ENCODE measurements at regions not wholly inside any gene's neighbourhood (a gene's known extent, or its start where the extent isn't known, plus 50 kb on each side); places are given as distances from the start of the nearest gene placed in this dataset.

DNA sequence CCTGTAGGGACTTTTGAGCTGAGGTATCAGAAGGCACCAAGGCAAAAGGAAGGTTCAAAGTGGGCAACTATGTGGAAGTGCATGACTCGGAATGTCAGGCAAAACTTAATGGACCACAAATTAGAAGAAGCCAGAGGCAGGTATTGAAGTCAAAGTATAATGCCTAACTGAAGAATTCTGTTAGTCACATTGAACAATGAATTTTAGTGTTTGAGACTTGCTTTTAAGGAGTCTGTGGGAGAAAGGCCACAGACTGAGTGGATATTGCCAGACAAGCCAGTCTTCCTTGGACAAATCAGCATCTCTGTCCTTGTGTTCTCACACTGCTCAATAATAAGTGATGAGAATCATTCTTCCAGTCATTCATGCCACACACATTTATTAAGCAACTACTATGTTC, 498.9 kb downstream of the STK39 start:
- WGBS, 2 experiments (ENCODE audit: extremely low coverage in 1 of 2, insufficient coverage in 1 of 2, insufficient read length in 1 of 2, insufficient replicate concordance in 2 of 2, low coverage in 1 of 2, low lambda C conversion rate in 2 of 2, missing lambda C conversion rate in 1 of 2), result 88% methylated on average over 1 of the region's 1 CpG; no CpG with 5 or more reads in 1 of the 2 experiments

More for the DNA sequence above, 498.9 kb downstream of the STK39 start:
- Histone ChIP-seq H2BK15ac (ENCODE audit: low read length) (no peak overlapping the region), H3K9ac (replicated peaks in 1 of 4; ENCODE audit: extremely low read depth in 1 of 4, low read depth in 3 of 4, low read length in 3 of 4) (no peak overlapping the region), H2AK5ac (ENCODE audit: low read depth, low read length) (no peak overlapping the region), H3K36me3 (ENCODE audit: control insufficient read depth in 2 of 4, insufficient read depth in 4 of 4, low read length in 3 of 4) (no peaks in the 10 kb centered on the region), H3K27ac (ENCODE audit: low read depth, low read length) (no peak overlapping the region), H3K4me3 (ENCODE audit: extremely low read depth in 1 of 4, insufficient read depth in 2 of 4, low read depth in 3 of 4, low read length in 4 of 4) (no peak overlapping the region), H4K8ac (ENCODE audit: extremely low read depth, insufficient read depth, low read length) (no peak overlapping the region), H3K79me1 (ENCODE audit: low read depth, low read length) (no peaks in the 10 kb centered on the region; the same call in 1 of the 2 replicates), H4K20me1 (replicated peaks in 1 of 2; ENCODE audit: control insufficient read depth in 1 of 2, insufficient read depth in 2 of 2, low read length in 2 of 2) (no peaks in the 10 kb centered on the region), H3K4me1 (replicated peaks in 1 of 4; ENCODE audit: control insufficient read depth in 3 of 4, insufficient read depth in 4 of 4, low read length in 3 of 4) (peaks cover 0 to 13% (median 5%) of the 10 kb centered on the region in 4 experiments; a peak in 4 of 7 replicates), H3K79me2 (ENCODE audit: control insufficient read depth in 1 of 2, insufficient read depth in 2 of 2, low read length in 2 of 2) (no peaks in the 10 kb centered on the region), H4K91ac (replicated peaks; ENCODE audit: insufficient read length, low read length) (no peak overlapping the region), H3K9me3 (ENCODE audit: insufficient read depth in 2 of 2, low read depth in 1 of 2, low read length in 1 of 2) (no peaks in the 10 kb centered on the region), H2BK5ac (ENCODE audit: low read depth, low read length) (no peak overlapping the region), H3K23me2 (ENCODE audit: low read depth, low read length) (no peaks in the 10 kb centered on the region), H2BK120ac (replicated peaks; ENCODE audit: low read depth, low read length) (no peak overlapping the region), H3K23ac (ENCODE audit: insufficient read length) (no peak overlapping the region), H3K56ac (replicated peaks; ENCODE audit: insufficient read length, low read depth, low read length) (no peak overlapping the region), H3K18ac (ENCODE audit: extremely low read depth, low read length) (no peak overlapping the region), H4K5ac (ENCODE audit: insufficient read length, low read depth, low read length) (no peak overlapping the region), H2BK20ac (ENCODE audit: low read length) (no peak overlapping the region), H3K14ac (ENCODE audit: insufficient read length) (no peak overlapping the region), H3K27me3 (replicated peaks in 1 of 4; ENCODE audit: control insufficient read depth in 3 of 4, extremely low read depth in 1 of 4, insufficient read depth in 3 of 4, low read length in 3 of 4) (no peaks in the 10 kb centered on the region), H2AFZ (ENCODE audit: low read length) (no peak overlapping the region), H2BK12ac (ENCODE audit: low read depth, low read length) (no peak overlapping the region), H3K4me2 (ENCODE audit: insufficient read depth in 1 of 2, low read depth in 2 of 2, low read length in 2 of 2) (no peak overlapping the region), H3K4ac (replicated peaks; ENCODE audit: insufficient read length, low read depth, low read length) (no peak overlapping the region)
- CTCF ChIA-PET (ENCODE audit: partially characterized antibody), result interaction anchor here (0.6 to 1.6 kb wide), 2 partner anchors 43 to 370 kb away, joined by 3 to 5 read pairs; no protein-coding TSS in a partner anchor
- FAIRE-seq (no peak), DNase-seq (ENCODE audit: low read depth in 1 of 2, low spot score in 2 of 2) (no peak)
- no peak for TF ChIP-seq ZNF274 (IDR thresholded peaks at IDR 0.05; ENCODE audit: borderline replicate concordance, extremely low read depth, low read length)
- TF ChIP-seq CBX5 (IDR thresholded peaks at IDR 0.05; ENCODE audit: low read depth, low read length), result no peak
- no peak for TF ChIP-seq CHD1 (IDR thresholded peaks at IDR 0.05; ENCODE audit: low read depth, low read length)
- no peak for TF ChIP-seq CTCF (IDR thresholded peaks at IDR 0.05; ENCODE audit: control extremely low read depth in 1 of 3, insufficient read depth in 1 of 3, low read depth in 1 of 3, low read length in 3 of 3)
- no peak for TF ChIP-seq RBBP5 (IDR thresholded peaks at IDR 0.05; ENCODE audit: borderline replicate concordance, low read depth, low read length)
- no peak for TF ChIP-seq BACH1 (IDR thresholded peaks at IDR 0.05; ENCODE audit: low read length)
- TF ChIP-seq POLR2A (IDR thresholded peaks at IDR 0.05; ENCODE audit: control extremely low read depth in 1 of 2, low read depth in 2 of 2, low read length in 2 of 2), result no peak
- no peak for TF ChIP-seq SP4 (IDR thresholded peaks at IDR 0.05; ENCODE audit: low read length)
- no peak for TF ChIP-seq CREB1 (IDR thresholded peaks at IDR 0.05)
- POLR2A ChIA-PET (ENCODE audit: partially characterized antibody), result no interaction called here
